Ureter (tissue), 1 donor: ENCODE measurements at regions not wholly inside any gene's neighbourhood (a gene's known extent, or its start where the extent isn't known, plus 50 kb on each side); places are given as distances from the start of the nearest gene placed in this dataset.

Experiments used
- DNase-seq: peaks from one replicate; pipeline ENCODE4 v3.0.0-alpha.2; 2020; ENCODE audit warnings: low spot score
- donor health status: DM: yes; HTN: yes; CAD: no.

DNA sequence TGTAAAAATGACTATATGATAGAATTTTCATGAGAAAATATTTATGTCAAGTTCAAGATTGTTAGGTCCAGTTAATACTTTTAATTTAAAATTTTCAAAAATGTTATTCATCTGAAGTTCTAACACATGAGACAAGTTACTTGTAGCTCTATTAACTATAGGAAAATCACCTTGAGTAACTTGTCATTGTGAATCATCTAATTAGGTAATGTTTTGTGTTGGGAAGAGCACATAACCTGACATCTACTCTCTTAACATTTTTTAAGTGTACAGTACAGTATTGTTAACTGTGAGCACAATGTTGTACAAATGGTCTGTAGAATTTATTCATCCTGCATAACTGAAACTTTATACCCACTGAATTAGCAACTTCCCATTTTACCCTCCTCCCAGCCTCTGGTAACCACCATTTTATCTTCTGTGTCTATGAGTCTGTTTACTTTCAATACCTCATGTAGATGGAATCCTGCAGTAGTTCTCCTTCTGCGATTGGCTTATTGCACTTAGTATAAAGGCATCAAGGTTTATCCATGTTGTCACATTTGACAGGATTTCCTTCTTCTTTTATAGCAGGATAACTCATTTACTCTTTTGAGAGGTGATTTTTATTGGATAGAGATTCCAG lies 54.6 kb downstream of the ARL4A start:
- no peak for DNase-seq

DNA sequence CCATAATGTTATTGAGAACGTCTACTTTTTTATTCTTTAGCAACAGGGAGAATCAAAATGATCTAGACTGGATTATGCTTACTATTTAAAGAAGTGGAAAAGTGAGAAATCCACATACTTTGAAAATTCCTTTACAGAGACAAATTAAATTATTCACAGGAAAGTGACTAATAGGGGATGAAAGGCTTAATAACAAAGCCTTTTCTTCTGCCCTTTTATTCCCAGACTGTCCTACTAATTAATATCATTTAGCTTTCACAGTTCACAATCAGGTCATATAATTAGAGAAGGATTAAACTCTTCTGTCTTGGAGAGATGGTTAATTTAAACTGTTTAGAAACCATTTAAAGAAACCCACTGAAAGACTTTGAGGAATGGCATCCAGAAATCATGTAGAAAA lies 58.8 kb downstream of the ARL4A start:
- no peak for DNase-seq

DNA sequence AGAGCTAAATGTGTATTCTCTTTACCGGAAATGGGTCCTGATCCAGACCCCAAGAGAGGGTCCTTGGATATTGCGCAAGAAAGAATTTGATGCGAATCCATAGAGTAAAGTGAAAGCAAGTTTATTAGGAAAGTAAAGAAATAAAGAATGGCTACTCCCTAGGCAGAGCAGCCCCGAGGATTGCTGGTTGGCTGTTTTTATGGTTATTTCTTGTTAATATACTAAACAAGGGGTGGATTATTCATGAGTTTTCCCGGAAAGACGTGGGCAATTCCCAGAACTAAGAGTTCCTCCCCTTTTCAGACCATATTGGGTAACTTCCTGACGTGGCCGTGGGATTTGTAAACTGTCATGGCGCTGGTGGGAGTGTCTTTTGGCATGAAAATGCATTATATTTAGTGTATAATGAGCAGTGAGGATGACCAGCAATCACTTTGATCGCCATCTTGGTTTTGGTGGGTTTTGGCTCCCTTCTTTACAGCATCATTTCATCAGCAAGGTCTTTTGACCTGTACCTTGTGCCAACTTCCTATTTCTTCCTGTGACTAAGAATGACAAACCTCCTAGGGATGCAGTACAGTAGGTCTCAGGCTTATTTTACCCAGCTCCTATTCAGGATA lies 60.4 kb downstream of the ARL4A start:
- no peak for DNase-seq

DNA sequence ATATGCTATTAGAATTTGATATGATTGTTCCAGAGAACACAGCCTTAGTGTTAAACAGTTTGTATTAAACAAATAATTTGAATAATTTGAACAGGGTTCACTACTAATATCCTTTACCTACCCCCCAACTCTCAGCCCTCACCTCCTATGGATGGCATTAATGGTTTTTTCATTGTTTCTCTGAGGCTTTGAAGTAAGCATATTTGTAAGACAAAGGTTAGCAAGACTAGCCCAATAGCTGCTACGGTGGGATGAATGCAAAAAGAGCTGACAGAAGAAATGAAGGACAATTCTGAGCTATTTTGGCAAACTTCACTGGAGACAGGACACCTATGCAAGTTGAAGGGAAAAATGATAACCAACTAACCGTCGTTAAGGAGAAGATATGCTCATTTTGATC lies 61.6 kb downstream of the ARL4A start:
- DNase-seq, result no peak

DNA sequence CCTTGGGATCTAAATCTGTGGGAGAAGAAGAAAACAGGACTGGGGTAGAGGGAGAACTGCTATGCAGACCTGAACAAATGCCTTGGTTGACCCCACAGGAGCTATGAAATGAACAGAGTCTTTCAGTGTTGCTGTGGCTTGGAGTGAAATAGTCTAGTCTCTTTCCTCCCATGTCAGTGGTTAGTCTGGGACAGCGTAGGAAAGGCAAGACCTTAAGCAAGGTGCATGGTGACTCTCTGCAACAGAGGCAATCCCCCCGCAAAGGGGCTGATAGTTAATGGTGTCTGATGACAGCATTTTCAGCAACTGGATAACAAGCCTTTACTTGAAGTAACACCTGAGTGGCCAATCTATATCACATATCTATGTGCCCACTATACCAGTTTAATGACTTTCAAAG lies 62.3 kb downstream of the ARL4A start:
- DNase-seq, result no peak

DNA sequence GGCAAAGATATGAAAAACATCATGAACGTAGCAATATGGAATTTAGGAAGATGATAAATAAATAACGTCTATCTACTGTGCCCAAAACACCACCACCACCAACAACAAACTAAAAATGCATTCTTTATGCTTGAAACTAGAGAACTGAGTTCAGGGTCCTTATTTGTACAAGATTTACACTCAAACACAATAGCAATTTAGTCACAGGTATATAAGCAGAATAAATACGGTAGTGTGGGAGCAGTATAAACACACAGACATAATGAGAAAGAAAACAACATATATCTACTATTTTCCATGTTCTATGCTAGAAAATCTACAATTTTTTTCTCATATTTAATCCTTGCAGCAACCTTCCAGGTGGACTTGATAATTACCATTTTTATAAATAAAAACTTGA lies 64.3 kb downstream of the ARL4A start:
- DNase-seq, result no peak

DNA sequence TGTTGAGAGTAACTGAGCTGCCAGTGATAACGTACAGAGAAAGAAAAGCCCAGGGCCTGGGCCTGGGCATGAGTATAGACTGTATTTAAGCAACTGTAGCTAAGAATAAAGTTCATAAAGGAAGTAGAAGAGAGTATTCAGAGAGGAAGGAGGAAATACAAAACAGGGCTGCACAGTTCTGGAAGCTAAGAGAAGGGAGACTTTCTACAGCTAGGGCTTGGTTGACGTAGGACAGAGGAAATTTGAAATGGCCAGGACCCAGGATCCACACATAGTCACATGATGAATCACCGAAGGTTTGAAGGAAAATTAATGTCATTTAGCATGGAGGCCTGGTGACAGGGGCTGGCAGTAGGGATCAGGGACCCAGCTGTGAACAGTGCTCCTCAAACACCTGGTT lies 66.7 kb downstream of the ARL4A start:
- DNase-seq, result no peak

DNA sequence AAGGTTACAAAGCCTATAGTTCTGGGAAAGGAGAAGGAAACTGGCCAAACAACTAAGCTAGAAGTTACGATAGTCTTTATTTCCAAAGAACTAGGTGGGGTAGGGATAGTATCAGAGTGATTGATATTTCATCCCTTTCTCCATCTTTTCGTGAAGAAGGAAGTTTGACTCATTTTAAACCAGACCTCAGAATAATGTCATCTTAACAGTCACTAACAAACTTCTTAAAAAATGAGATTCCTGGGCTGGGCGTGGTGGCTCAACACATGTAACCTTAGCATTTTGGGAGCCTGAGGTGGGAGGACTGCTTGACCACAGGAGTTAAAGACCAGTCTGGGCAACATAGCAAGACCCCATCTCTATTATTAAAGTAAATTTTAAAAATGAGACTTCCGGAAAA lies 69.4 kb downstream of the ARL4A start:
- DNase-seq, result no peak

DNA sequence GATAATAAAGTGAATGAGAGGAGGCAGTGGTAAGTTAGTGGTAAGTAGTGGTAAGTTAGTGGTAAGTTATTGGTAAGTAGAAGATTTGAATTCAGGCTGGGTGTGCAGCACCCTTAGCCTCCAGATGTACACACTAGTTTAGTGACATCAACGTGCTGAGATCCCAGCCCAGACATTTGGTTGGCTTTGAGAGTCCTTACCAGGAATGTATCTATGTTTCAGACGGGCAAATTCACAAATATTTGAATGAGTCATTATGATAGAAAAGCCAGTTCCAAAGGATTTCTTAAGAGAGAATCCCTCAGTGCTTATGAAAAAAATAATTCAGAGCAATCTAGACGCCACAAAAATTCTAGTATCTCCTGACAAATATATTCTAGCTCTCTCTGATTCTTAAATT lies 70.0 kb downstream of the ARL4A start:
- no peak for DNase-seq

DNA sequence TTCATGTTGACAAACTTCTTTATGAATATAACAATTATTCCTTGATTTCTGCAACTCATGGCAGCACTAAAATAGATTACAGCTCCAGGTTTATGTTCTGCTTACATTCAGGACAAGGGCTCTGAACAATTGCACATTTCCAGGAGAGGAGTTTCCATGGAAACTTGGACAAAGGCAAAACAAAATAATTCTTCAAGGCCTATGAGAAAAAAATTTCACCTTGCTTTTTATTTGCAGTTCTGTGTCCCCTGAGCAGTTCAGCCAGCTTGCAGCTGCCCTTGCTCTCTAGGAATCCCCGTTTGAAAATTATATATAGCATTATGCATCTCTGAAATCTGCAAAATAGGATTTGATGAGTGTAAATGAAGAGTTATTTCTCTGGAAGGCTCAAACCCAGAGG lies 71.7 kb downstream of the ARL4A start:
- DNase-seq, result no peak

DNA sequence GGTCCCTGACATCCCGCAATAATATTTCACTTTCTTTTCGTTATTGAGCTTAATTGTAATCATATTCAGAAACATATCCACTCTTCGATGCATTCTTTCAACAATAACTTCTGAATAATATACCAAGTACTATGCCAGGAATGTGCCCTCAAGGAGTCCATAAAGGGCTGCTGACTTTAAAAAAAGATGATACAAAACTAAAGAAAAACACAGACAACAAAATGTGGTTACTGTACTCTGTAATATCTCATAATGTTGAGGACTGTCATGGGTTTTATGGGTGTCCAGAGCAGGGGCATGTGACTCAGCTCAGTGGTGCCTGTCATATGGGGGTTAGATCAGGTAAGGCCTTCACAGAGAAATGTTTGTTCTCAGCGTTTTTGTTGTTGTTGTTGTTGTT lies 73.7 kb downstream of the ARL4A start:
- DNase-seq, result no peak

DNA sequence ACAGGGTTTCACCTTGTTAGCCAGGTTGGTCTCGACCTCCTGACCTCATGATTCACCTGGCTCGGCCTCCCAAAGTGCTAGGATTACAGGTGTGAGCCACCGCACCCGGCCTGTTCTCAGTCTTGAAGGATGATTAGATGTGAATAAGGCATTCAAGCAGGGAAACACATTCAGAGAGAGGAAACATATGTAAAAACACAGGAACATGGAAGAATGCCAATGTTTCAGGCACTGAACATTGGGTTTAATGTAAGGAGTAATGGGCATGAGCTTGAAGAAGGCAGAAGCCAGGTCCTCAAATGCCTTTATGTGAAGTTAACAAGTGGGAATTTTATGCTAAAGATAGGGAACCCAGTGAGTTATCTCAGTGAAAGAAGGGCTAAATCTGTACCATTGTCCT lies 74.3 kb downstream of the ARL4A start:
- DNase-seq, result no peak

DNA sequence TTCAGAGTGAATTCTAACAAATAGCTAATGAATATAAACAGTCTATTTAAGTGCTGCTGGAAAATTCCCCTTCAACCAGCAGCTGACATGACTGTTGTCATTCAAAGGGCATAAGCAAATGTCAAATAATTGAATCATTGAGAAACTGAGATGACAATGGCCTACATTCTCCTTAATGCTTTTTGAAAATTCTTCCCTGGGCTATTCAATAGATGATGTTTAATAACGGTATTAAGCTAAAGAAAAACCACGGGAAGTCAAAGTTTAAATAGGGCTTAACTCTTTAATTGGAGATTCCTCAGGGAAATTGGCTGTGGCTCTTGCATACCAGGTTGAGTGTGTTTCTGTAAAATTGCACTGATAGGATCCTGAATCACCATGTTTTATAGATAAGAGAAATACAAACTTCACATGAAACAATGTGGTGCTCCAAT lies 77.0 kb downstream of the ARL4A start:
- no peak for DNase-seq

DNA sequence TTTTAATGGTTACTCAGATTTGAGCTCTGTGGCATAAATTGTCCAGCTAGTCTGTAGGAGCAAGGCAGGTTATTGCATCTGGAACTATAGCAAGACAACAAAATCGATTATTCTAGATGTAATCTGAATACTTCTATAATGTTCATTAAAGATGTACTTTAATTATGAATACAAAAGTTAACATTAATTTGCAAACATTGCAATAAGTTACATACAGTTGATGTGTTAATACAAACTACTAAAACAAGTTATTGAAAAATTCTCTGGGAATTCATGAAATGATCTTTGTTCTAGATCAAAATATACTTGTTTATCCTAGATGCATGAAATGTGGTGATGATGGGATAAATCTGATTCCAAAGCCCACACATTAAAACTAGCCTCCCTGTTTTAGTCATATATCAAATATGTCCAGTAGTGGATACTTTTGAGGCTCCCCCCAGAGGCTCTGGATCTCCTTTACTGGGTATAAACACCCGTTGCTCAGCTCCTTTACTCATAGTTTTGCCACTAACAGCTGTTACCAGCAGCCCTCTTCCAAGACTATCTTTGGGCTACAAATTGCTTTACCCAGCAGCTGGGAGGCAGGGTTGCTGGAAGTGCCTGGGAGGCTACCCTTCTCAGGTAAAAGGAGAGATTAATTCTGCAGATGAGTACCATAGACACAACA lies 78.1 kb downstream of the ARL4A start:
- DNase-seq, result no peak

DNA sequence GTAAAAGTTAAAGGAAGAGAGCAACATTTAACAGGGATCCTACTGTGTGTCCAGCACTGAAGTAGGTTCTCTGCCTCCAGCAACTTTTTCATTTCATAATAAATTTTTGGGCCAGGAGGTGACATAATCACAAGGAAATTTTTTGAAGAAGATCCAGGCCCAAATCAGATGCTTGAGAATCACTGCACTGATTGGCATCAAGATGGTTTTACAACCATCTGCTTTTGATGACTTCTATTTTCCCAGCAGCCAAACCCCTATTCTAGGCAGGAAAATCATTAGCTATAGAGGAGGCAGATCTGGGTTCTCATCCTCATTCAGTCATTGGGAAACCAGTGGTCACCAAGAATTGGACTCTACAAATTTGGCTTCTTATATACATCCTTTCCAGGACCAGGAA lies 79.0 kb downstream of the ARL4A start:
- no peak for DNase-seq

DNA sequence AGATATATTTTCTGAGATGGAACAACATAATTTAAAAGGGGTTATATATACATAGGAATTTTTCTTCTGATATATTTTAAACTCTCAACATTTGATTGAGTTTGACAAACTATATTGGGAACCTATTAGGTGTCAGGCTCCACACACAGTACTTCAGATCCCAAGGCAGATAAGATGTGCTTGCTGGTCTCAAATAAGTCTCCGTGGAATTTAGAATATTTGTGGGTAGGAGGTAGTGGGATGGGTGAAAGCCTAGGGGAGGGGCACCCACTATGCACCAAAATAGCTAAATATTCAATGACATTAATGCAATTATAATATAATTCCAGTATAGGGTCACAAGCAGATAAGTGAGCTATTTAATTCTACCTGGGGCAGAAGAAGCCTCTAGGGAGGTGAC lies 81.5 kb downstream of the ARL4A start:
- DNase-seq, result no peak

DNA sequence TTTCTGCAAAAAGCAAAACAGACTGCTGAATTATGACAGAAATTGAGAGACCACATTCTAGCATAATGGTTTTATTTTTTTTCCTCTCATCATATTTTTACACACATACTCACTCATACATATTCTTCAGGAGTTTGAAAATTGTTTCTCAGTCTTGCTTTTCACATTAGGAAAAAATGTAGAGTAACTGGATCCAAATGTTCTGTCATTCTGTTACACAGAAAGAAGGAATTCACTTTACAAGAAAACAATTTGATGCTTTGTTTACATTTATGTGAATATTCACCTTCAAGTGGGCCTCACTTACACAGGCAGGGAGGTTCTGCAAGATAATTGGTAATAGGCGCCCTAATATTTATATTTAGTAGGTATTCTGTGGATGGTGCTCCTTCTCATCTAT lies 82.0 kb downstream of the ARL4A start:
- DNase-seq, result no peak

DNA sequence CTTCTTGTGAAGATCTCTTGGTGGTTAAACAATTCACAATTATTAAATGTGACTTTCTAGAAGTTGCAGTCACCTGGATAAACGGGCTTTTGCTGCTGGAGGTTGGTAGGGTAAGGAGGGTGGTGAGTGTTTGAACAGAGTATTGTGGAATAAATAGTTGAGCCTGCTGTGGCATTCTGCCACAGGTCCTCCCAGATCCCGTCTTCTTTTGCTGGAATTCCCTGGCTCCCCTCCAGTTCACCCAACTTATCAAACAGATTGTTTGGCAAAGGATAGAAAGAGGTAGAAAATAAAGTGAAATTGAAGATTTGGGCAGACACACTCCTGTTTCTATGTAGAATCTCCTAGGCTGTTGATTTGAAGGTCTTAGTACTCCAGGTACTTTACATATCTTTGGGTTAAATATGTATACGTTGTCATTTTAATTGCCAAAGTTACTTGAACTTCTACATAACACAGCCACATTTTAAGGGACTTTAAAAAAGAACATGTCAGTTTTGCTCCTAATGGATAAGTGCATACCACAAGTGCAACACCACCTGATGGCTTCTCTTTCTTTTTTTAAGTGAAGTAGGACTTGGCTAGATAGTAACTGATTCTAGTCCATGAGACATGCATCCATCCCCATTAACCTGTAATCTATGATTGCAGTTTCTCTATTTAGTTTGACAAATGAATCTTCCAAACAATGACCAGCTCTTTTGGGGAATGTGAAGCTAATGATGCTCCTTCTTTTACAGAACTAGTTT lies 83.0 kb downstream of the ARL4A start:
- DNase-seq, result no peak

DNA sequence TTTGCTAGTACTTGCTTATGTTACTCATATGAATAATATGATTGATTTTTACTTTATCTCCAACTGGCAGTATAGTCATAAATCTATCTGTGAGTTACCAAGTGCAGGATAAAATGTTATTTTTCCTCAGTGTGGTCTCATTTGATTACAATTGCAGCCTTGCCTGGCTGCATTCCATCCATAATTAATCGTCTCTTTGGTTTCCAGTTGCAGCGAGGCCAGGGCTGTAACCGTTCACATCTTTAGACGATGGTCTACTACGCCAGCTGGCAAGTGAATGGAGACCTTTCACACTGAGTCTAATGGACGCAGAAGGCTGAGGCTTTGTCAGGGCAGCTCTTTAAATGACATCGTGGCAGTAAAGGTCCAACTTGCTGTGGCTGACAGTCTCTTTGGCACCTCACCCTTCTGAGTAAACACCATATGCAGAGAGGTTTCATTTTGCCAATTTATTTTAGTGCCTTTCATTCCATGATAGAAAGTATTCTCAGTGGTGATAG lies 84.0 kb downstream of the ARL4A start:
- no peak for DNase-seq

DNA sequence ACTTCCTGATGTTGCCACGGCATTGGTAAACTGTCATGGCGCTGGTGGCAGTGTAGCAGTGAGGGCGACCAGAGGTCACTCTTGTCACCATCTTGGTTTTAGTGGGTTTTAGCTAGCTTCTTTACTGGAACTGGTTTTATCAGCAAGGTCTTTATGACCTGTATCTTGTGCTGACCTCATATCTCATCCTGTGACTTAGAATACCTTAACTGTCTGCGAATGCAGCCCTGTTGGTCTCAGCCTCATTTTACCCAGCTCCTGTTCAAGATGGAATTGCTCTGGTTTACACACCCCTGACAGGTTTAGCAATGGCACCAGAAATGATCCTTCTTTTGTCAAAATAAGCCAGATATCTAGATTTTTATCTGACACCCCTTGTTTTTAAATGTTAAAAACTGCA lies 85.3 kb downstream of the ARL4A start:
- no peak for DNase-seq

DNA sequence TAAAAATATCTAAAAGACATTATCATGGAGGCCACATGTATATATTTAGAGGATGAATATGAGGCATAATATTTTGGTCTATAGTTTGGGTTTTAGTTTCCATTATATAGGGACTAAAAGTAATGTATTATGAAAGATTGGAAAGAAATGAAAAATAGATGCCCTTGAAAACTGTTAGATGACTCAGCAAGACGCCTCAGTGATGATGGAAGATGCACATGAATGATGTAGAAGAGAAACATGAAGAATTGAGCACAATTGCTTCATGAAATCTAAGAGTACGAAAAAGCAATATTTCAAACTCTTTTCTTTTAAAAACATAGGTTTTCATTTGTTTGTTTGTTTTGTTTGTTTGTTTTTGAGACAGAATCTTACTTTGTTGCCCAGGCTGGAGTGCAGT lies 89.8 kb downstream of the ARL4A start:
- no peak for DNase-seq

DNA sequence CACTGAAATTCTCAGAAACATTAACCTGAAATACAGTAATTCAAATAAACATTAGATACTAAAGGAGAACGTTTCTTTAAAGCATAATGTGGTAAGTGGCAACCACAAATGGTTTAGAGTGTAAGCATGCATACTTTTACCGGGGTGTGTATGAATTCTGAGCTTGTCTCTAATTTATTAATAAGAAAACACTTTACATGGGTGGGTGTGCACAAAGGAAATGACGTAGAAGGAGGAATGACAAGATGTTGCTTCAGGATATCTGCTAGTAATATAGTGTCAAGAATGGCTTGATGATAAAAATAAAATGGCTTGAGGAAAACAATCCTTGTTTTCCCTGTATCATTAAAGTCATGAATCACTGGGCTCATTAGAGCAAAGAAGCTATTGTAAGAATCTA lies 92.5 kb downstream of the ARL4A start:
- no peak for DNase-seq
